OCI-LY7 (cell line): ENCODE measurements at regions not wholly inside any gene's neighbourhood (a gene's known extent, or its start where the extent isn't known, plus 50 kb on each side); places are given as distances from the start of the nearest gene placed in this dataset.

Experiments used
- BruUV-seq: library from RNA; stranded (reverse); fragments of 400-500 nt; replicated peaks from 2 replicates; lab custom pipeline; 2021; lab: Mats Ljungman, UMichigan
- CTCF ChIA-PET: fragments of 300-600 bp; sonication (Branson Sonifier 250); formaldehyde crosslinking; loops from one replicate; lab custom pipeline; 2022; ENCODE audit warnings: antibody characterized with exemption; ENCODE audit not compliant: unreplicated experiment; lab: Charles Lee
- POLR2A ChIA-PET: fragments of 300-600 bp; sonication (Branson Sonifier 250); formaldehyde crosslinking; loops from one replicate; lab custom pipeline; 2022; ENCODE audit warnings: antibody characterized with exemption; lab: Charles Lee
- DNase-seq: peaks from one replicate; pipeline ENCODE4 v3.0.0-alpha.2; 2015; ENCODE audit warnings: low spot score
- H2AFZ ChIP-seq: fragments of 200-600 bp; sonication (generic), shearing (Covaris generic); 2 replicates; pipeline ENCODE4 v1.6.1; 2014; ENCODE audit warnings: mild to moderate bottlenecking, antibody characterized with exemption, low read length, moderate library complexity
- H3K27ac ChIP-seq: fragments of 200-600 bp; sonication (generic); 2 replicates; pipeline ENCODE4 v1.5.1; 2014; ENCODE audit warnings: mixed run types, low read depth, mild to moderate bottlenecking, moderate library complexity, low read length, inconsistent platforms; ENCODE audit not compliant: poor library complexity, severe bottlenecking
- H3K36me3 ChIP-seq: fragments of 200-600 bp; sonication (generic); 2 replicates; pipeline ENCODE4 v1.6.1; 2014; ENCODE audit warnings: mild to moderate bottlenecking, antibody characterized with exemption, low read length, moderate library complexity, mixed read lengths; ENCODE audit not compliant: insufficient read depth
- H3K4me1 ChIP-seq: fragments of 200-600 bp; sonication (generic); 2 replicates; pipeline ENCODE4 v1.5.1; 2014; ENCODE audit warnings: mild to moderate bottlenecking, low read length; ENCODE audit not compliant: insufficient read depth, poor library complexity, severe bottlenecking
- H3K4me2 ChIP-seq: fragments of 200-600 bp; sonication (generic); 2 replicates; pipeline ENCODE4 v1.6.1; 2014; ENCODE audit warnings: mild to moderate bottlenecking, low read length
- H3K4me3 ChIP-seq: fragments of 200-600 bp; sonication (generic); 2 replicates; pipeline ENCODE4 v1.5.1; 2014; ENCODE audit warnings: mild to moderate bottlenecking, low read depth, low read length; ENCODE audit not compliant: poor library complexity, severe bottlenecking
- H3K79me2 ChIP-seq: fragments of 200-600 bp; sonication (generic); 2 replicates; pipeline ENCODE4 v1.6.1; 2016; ENCODE audit warnings: low read depth, mild to moderate bottlenecking, low read length, moderate library complexity, mixed read lengths; ENCODE audit not compliant: insufficient read depth
- H3K9me2 ChIP-seq: fragments of 200-600 bp; sonication (generic); 2 replicates; pipeline ENCODE4 v1.6.1; 2016; ENCODE audit warnings: mild to moderate bottlenecking, low read length, mixed read lengths; ENCODE audit not compliant: insufficient read depth
- H3K9me3 ChIP-seq: fragments of 200-600 bp; sonication (generic); 2 replicates; pipeline ENCODE4 v1.6.1; 2014; ENCODE audit warnings: mild to moderate bottlenecking, mixed run types, low read length, mixed read lengths
- H4K20me1 ChIP-seq: fragments of 200-600 bp; sonication (generic); 2 replicates; pipeline ENCODE4 v1.6.1; 2014; ENCODE audit warnings: mild to moderate bottlenecking, antibody characterized with exemption, low read length, moderate library complexity, mixed read lengths; ENCODE audit not compliant: insufficient read depth
- CTCF ChIP-seq: fragments of 200-600 bp; sonication (generic); conservative IDR thresholded peaks from 2 replicates; pipeline ENCODE4 v1.5.1; 2014; ENCODE audit warnings: mild to moderate bottlenecking, antibody characterized with exemption, low read length, moderate library complexity, mixed read lengths
- EZH2phosphoT487 ChIP-seq: fragments of 200-600 bp; sonication (generic); IDR thresholded peaks from 2 replicates; pipeline ENCODE4 v1.6.1; 2018; ENCODE audit warnings: low read depth, borderline replicate concordance, mild to moderate bottlenecking, mixed run types, antibody characterized with exemption, low read length, moderate library complexity, mixed read lengths
- intact Hi-C: fragments of 100-400 bp; cut with micrococcal nuclease; formaldehyde crosslinking; loops from one replicate; pipeline ENCODE4 v1.10.0; 2022; ENCODE audit not compliant: unreplicated experiment

GRCh38 chr1:183723571-183723970 lies 70.5 kb upstream of the APOBEC4 start:
- H3K4me2 ChIP-seq = no peak overlapping the region
- no peak for TF ChIP-seq CTCF
- no peak for TF ChIP-seq EZH2phosphoT487
- no peaks in the 10 kb centered on the region for H3K4me1 ChIP-seq
- CTCF ChIA-PET = no interaction called here
- intact Hi-C loops = no loop called here
- no peak for DNase-seq
- H3K36me3 ChIP-seq = no peaks in the 10 kb centered on the region
- no peaks in the 10 kb centered on the region for H3K79me2 ChIP-seq
- POLR2A ChIA-PET = no interaction called here
- no peak overlapping the region for H2AFZ ChIP-seq
- H4K20me1 ChIP-seq = no peaks in the 10 kb centered on the region
- H3K4me3 ChIP-seq = no peak overlapping the region
- H3K27ac ChIP-seq = no peak overlapping the region
- H3K9me3 ChIP-seq = no peaks in the 10 kb centered on the region
- BruUV-seq = no TSS peak
- no peaks in the 10 kb centered on the region for H3K9me2 ChIP-seq

GRCh38 chr1:183721041-183721440 lies 67.9 kb upstream of the APOBEC4 start:
- H3K9me2 ChIP-seq = no peaks in the 10 kb centered on the region
- no peak for DNase-seq
- H3K9me3 ChIP-seq = no peaks in the 10 kb centered on the region
- BruUV-seq = no TSS peak
- intact Hi-C loops = no loop called here
- no peak overlapping the region for H2AFZ ChIP-seq
- no peak overlapping the region for H3K4me3 ChIP-seq
- CTCF ChIA-PET = no interaction called here
- H3K79me2 ChIP-seq = no peaks in the 10 kb centered on the region
- H4K20me1 ChIP-seq = no peaks in the 10 kb centered on the region
- no peak for TF ChIP-seq CTCF
- no peak overlapping the region for H3K27ac ChIP-seq
- no peaks in the 10 kb centered on the region for H3K36me3 ChIP-seq
- POLR2A ChIA-PET = no interaction called here
- H3K4me1 ChIP-seq = no peaks in the 10 kb centered on the region
- H3K4me2 ChIP-seq = no peak overlapping the region

GRCh38 chr1:183720028-183720427 lies 66.9 kb upstream of the APOBEC4 start:
- Histone ChIP-seq H2AFZ (no peak overlapping the region), H3K9me2 (no peaks in the 10 kb centered on the region), H3K9me3 (no peaks in the 10 kb centered on the region), H3K36me3 (no peaks in the 10 kb centered on the region), H4K20me1 (no peaks in the 10 kb centered on the region), H3K27ac (no peak overlapping the region), H3K4me1 (no peaks in the 10 kb centered on the region), H3K4me3 (no peak overlapping the region), H3K4me2 (no peak overlapping the region), H3K79me2 (no peaks in the 10 kb centered on the region)
- BruUV-seq = no TSS peak
- no peak for TF ChIP-seq CTCF
- TF ChIP-seq EZH2phosphoT487 = no peak
- intact Hi-C loops = no loop called here
- DNase-seq = no peak
- ChIA-PET CTCF (no interaction called here), POLR2A (interaction anchor here (0.6 kb wide), 1 partner anchor 314 kb away, joined by 3 read pairs; no protein-coding TSS in a partner anchor)
